ENCODE measurements at regions not wholly inside any gene's neighbourhood (a gene's known extent, or its start where the extent isn't known, plus 50 kb on each side); places are given as distances from the start of the nearest gene placed in this dataset.

- no peak for TF ChIP-seq TAF1 (IDR thresholded peaks at IDR 0.05; ENCODE audit: low read depth, low read length)
- no peak for TF ChIP-seq POLR2A (IDR thresholded peaks at IDR 0.05; ENCODE audit: low read depth, low read length)
- no peak for TF ChIP-seq POLR2AphosphoS5 (IDR thresholded peaks at IDR 0.05; ENCODE audit: low read depth, low read length)
- no peak for TF ChIP-seq POU2F2 (IDR thresholded peaks at IDR 0.05; ENCODE audit: low read depth, low read length)
- no peak for TF ChIP-seq SPI1 (IDR thresholded peaks at IDR 0.05; ENCODE audit: low read depth, low read length)
- no peak for TF ChIP-seq PAX5 (IDR thresholded peaks at IDR 0.05; ENCODE audit: insufficient read depth, low read length, severe bottlenecking)
Measured at GRCh38 chr15:91553196-91553854, 300.2 kb upstream of the SLCO3A1 start.

All from GM12891 (cell line).